NB4 (cell line): ENCODE measurements at regions not wholly inside any gene's neighbourhood (a gene's known extent, or its start where the extent isn't known, plus 50 kb on each side); places are given as distances from the start of the nearest gene placed in this dataset.
A peak's percentile ranks its signal among the peaks of the same experiment; 100 is the strongest.
"Not testable (repeated sequence)": the region's sequence is repeated elsewhere in the genome, so short reads cannot be mapped to it uniquely, and the experiment has no call there.

ENCODE experiments used
- DNase-seq: peaks from one replicate; pipeline ENCODE4 v3.0.0; 2010; ENCODE audit warnings: low read depth
- H3K4me3 ChIP-seq: one replicate; pipeline ENCODE4 v1.5.1; 2011; ENCODE audit warnings: mild to moderate bottlenecking, low read depth, low read length, moderate library complexity
- CTCF ChIP-seq: IDR thresholded peaks from one replicate; pipeline ENCODE4 v1.5.1; 2012; ENCODE audit warnings: low read depth, low read length
- MAX ChIP-seq: IDR thresholded peaks from 2 replicates; pipeline ENCODE4 v1.6.1; 2011; ENCODE audit warnings: low read depth, low read length
- MYC ChIP-seq: IDR thresholded peaks from 2 replicates; pipeline ENCODE4 v1.6.1; 2011; ENCODE audit warnings: low read depth, low read length
- POLR2A ChIP-seq: IDR thresholded peaks from 2 replicates; pipeline ENCODE4 v1.6.1; 2011; ENCODE audit warnings: mild to moderate bottlenecking; ENCODE audit not compliant: insufficient read length; ENCODE audit errors: extremely low read depth

- TF ChIP-seq MAX (no peak), CTCF (no peak), MYC (no peak), POLR2A (no peak)
- H3K4me3 ChIP-seq, result no peak overlapping the region
- no peak for DNase-seq
These were observed 125.5 kb upstream of the VSTM2A start for GRCh38 chr7:54416678-54417077.

GRCh38 chr7:54419209-54419608, 123.0 kb upstream of the VSTM2A start:
- no peak for TF ChIP-seq POLR2A
- TF ChIP-seq CTCF, result no peak
- TF ChIP-seq MAX, result no peak
- TF ChIP-seq MYC, result no peak
- DNase-seq, result no peak
- no peak overlapping the region for H3K4me3 ChIP-seq

GRCh38 chr7:54426406-54426805, 115.8 kb upstream of the VSTM2A start:
- peak; percentile 34 for DNase-seq
- H3K4me3 ChIP-seq, result no peak overlapping the region
- TF ChIP-seq CTCF (no peak), POLR2A (no peak), MYC (no peak), MAX (no peak)

GRCh38 chr7:54429111-54429510, 113.1 kb upstream of the VSTM2A start:
- H3K4me3 ChIP-seq, result no peak overlapping the region
- TF ChIP-seq MYC, result no peak
- TF ChIP-seq CTCF, result no peak
- TF ChIP-seq MAX, result no peak
- TF ChIP-seq POLR2A, result no peak
- DNase-seq, result no peak

- H3K4me3 ChIP-seq, result no peak overlapping the region
- no peak for DNase-seq
- TF ChIP-seq MYC, result no peak
- TF ChIP-seq POLR2A, result no peak
- TF ChIP-seq CTCF, result no peak
These were observed 102.8 kb upstream of the VSTM2A start for GRCh38 chr7:54439391-54439790.

GRCh38 chr7:54444046-54444686, 98.0 kb upstream of the VSTM2A start:
- not testable (repeated sequence) for DNase-seq, H3K4me3 ChIP-seq

GRCh38 chr7:54453168-54453567, 89.0 kb upstream of the VSTM2A start:
- not testable (repeated sequence) for DNase-seq, H3K4me3 ChIP-seq

- DNase-seq, H3K4me3 ChIP-seq: not testable (repeated sequence)
These were observed 87.5 kb upstream of the VSTM2A start for GRCh38 chr7:54454700-54455099.
